ENCODE measurements at regions not wholly inside any gene's neighbourhood (a gene's known extent, or its start where the extent isn't known, plus 50 kb on each side); places are given as distances from the start of the nearest gene placed in this dataset.
A peak's percentile ranks its signal among the peaks of the same experiment; 100 is the strongest.

DNA sequence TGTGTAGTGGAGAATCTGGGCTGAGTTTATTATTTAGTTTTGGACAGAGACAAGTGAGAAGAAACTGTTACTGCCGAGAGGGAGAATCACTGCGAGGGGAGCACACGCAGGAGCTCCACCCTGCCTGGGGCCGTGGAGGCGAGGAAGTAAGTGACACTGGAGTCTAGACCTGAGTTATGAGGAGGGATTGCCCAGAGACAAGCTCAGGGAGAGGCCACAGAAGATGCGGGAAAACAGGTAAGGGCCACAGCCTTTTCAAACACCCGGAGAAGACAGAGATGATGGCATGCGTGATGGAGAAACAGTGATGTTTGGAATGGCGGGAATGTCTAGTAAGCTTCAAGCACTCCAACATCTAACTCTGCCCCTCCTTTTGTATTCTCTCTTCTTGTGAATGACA, 84.1 kb downstream of the TNFSF11 start:
- no peak for DNase-seq

DNA sequence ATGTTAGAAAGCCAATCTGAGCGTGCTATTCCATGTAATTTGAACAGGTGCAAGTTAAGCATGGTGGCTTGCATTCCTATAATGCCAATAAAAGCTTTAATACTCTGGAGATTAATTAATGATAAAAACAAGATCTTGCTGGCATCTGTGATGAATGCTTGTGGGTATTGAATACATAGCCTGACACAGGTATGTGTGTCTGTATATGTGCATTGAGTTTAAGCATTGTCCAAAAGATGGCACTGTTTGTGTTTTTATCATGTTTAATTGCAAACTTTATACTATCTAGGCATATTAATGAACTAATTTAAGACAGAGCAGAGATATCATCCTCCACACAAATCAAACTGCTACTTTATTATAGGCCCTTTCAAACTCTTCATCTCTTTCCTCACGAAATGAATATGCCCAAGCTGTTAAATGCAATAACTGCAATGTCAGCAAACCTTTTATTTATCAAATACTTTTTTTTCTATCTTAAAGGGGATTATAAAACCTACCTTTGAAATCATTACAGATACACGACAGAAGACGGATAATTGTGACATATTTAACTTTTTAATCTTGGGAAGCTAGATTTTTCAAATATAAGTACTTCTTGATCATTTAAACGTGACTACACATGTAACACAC, 86.5 kb downstream of the TNFSF11 start:
- no peak for DNase-seq

DNA sequence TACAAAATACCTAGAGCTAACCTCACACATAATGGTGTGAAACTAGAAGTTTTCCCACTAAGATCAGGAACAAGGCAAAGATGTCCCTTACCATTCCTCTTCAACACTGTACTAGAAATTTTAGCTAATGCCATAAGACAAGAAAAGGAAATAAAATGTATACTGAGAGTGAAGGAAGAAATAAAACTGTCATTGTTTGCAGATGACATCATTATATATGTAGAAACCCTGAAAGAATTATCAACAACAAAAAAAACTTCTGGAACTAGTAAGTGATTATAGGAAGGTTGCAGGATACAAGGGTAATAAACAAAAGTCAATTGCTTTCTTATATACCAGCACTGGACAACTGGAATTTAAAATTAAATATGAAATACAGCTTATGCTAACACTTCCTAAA, 93.7 kb downstream of the TNFSF11 start:
- DNase-seq: no peak

DNA sequence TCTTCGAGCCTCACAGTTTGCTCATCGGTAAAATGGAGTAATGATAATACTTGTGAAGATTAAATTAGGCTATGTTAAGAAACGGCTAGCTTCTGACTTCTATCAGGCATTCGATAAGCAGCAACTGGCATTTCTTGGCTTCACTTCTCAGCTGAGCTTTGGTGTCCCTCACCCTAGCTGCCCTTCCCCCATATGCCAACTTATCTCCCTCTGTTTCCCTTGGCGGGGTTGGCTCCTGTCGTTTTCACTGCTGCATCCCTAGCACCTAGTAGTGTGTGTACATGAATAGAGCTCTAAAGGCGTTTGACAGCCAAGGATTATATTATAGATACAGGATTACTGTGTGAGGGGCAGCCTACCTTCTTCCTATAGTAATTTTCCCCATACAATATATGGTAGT, 97.5 kb downstream of the TNFSF11 start:
- no peak for DNase-seq

DNA sequence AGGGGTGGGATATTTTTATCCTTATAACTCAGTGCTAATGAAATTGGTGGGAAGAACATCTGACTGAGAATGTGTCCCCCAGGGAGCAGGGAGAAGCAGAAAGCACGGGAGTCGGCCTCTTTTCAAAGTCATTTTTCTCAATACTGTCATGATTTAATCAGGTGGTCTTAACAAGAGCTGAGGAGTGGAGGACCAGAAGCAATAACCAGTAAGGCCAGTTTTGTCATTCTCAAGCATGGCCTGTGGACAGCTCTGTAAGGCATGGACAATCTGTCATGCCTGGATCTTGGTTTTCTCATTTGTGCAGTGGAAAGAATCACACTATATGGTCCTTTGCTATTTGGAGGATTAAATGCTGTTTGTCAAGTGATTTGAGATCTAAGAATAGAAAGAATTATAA, 99.7 kb downstream of the TNFSF11 start:
- DNase-seq: no peak

DNA sequence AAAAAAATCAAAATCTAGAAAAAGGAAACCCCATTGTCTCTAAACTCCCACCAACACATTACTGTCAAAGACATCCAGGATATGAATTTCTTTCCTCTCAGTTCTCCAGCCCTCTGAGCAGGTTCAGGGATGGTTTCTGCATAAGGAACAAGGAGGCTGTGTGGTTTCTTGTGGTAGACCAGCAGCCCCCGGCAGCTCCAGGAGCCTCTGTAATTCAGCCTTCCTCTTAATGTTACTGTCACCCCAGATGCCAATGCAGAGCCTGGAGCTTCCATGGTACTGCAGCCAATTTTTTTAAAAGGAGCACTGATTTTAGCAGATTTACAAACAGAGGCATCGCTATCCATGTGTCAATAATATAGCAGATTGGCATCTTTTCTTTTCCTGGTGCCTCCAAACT, 100.6 kb upstream of the FAM216B start:
- no peak for DNase-seq

DNA sequence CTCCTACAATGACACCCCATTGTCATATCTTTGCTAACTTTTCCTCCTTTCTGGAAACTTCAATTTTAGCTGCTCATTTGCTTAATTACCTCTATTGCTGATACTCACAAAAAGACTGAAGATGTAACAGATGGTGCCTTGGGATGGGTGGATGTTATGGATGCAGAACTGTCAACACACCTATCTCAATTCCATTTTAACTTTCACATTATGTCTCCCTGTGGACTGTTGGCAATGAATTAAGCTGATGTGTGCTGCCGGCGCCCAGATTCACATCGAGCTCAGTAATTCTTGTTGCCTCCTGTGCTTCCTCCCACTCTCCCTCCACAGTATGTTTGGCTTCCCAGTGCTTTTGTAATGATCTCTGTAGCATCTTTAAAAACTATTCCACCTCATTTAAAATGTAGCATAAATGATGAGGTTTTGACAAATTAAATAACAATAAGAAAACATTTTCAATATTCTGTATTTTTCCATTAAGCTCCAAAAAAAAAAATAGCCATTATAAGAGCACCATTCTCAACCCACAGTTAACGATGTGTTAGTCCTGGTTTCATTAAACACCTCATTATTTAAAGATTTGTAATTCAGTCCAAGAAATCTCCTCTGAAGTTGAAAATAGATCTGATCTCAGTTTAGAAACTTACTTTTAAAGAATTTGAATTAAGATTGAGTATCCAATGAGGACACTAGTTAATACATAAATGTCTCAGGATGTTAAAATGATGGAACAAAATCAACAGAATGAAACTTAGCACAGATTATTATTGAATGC, 99.9 kb upstream of the FAM216B start:
- DNase-seq: no peak

DNA sequence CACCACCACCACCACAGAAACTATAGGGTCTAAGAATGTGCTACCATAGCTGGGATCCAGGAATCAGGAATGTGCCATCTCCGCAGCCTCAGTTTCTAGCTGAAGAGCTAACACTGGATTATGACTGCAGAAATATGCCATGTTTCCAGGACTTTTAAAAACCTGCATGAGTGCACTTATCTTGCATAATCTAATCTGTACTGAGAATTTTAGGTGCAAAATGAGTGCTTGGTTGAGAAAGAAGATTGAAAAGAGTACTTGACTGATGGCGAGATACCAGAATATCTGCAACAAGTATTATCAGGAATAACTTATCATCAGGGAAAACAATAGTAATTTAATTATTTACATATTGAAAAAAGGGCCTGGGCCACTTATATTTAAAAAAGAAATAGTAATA, 97.2 kb upstream of the FAM216B start:
- no peak for DNase-seq

DNA sequence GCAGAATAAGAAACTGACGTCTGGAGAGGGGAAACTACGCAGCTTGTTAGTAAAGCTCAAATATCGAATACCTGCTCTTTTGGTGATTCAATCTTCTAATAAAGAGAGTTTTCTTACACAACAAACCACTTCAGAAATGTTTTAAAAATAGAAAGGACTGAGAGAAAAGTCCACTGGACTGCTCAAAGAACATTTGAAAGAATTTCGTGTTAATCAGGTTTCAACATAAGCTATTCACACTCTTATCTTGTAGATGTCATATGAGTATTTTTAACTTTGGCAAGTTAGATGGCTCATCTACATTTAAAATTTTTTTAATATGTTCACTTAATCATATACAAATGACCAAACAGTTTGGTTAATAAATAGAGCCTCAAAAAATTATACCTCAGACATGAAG, 95.6 kb upstream of the FAM216B start:
- no peak for DNase-seq

DNA sequence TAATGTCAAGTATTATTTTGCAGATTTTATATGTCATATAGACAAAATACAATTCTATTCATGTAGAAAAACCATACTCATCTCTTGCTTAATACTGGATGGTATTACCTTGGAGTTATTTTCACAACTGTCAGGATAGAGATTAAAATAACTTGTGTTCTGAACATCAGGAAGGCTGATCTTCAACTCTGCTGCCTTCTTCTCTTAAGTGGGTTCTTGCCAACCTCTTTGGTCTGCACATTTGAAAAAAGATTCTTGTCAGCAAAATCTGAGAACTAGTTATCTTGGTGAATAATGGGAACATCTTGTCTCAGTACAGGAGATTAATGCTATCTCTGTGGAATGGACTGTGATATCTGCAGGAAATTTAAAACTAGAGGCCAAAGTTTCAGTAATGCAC, 95.2 kb upstream of the FAM216B start:
- DNase-seq: no peak

DNA sequence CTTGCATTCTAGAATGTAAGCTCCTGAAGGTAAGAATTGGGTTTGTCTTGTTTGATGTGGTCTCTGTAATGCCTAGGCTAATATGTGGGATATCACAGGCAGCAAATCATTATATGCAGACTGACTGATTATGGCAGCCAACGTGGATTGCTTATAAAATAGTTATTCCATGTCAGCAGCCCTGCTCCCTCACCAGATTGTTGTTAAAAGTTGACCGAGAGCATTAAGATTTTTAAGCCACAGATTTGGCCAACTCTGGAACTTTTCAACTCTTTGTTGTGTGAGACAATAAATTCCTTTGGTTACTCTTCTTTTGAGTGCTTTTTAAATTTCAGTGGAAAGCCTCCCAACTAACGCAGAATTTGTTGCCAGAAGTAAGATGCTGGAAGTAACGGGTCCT, 92.6 kb upstream of the FAM216B start:
- DNase-seq: no peak

DNA sequence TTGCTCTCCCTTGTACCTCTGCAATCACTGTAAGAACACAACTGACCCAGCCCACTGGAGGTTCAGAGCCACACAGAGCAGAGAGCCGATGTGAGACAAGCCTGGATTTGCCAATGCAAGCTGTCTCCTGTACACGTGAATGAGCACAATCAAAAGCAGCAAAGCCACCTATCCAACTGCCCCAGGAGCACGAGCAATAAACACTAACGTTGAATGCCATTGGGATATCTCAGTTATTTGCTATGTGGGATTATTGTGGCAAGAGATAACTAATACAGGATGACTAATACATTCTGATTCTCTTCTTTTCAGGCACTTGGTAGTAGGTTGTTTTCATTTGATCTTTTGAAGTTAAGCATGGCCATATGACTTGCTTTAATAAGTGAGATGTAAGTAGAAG, 85.2 kb upstream of the FAM216B start:
- DNase-seq: no peak

DNA sequence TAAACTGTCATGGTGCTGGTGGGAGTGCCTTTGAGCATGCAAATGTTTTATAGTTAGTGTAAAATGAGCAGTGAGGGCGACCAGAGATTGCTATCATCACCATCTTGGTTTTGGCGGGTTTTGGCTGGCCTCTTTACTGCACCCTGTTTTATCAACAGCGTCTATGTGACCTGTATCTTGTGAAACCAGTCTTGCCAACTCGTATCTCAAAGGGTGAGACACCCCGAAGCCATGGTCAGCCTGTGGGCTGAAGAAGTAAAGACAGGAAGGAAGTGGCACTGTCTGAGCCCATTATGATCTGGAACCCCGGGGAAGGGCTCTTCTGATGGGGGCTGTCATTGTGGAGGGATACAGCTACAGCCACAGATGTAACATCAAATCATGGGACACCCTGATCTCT, 81.5 kb upstream of the FAM216B start:
- DNase-seq: no peak

DNA sequence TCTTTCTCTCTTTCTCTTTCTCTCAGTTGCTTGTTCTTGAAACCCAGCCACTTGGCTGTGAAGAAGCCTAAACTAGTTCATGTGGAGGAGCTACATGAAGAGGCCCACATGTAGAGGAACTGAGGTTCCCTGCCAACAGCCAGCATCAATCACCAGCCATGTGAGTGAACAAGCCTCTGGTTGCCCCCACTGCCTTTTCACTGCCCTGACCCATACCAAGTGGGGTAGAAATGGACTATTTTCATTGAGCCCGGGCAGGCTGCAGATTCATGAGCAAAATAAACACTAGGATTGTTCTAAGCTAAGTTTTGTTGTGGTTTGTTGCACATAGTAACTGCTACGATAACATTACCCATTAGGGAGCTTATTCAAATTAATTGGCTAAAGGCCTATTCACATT, 78.7 kb upstream of the FAM216B start:
- DNase-seq: no peak

DNA sequence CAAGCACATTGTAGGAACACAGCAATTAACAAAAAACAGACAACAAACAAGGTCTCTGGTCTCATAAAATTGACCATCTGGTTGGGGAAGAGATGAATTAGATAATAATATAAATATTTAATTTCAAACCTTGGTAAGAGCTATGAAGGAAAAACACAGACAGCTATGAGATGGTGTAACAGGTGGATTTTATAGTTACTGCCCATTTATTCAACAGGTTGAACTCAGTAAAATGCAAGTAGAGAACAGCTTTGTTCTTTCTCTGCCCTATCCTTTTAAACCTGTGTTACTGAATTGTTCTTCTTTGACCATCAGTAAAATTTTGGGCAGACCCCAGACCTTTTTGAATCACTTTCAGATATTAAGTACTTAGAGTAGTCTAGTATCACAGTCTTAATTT, 77.6 kb upstream of the FAM216B start:
- DNase-seq: no peak

DNA sequence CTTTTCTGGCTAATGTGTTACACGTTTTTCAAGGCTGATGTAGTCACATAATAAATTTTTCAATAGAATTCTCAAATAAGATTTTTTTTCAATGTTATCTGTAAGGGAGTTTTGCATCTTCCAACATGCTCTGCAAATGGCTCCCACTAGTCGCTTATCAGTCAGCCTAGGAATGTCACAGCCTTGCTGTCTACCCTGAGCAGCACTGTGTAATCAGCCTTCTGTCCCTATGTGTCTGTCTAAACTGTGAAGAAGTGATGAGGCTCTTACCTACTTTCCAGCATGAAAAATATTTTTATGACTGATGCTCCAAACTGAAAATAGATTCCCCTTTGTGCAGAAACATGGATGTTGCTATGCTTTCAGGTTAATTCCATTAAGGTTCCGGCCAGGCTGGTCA, 75.1 kb upstream of the FAM216B start:
- no peak for DNase-seq

DNA sequence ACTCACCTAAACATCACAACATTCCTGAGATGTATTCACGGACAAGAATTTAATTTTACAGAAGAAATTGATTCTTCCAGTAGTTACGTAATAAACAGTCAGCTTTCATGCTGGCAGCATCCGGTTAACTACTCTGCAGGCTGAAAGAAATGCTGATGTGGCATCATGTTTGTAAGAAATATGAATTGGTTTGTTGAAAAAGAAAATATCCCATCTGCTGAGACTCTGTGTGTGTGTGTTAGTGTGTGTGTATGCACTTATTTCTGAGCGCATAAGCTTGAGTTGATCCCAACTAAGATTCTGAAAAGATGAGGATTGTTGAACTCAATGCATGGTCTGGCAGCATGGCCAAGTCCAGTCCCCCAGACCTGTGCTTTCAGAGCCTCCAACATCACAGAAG, 74.3 kb upstream of the FAM216B start:
- DNase-seq: no peak

DNA sequence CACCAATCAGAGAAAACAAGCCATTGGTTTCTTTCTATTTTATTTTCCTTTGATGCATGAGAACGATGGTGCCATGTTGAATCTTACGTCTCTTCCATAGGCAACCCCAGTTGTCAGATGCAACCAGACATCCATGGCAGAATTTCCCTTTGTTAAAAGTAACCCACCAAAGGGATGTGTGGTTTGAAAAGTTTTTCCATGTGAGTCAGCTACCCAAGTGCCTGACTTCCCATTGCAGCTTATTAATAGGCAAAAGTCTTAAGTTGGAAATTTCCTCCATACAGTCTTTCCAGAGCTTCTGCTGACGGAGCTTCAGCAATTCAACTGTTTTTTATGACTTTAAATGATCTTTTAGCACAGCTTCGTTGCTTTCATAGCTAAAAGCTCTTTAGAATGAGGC, 73.8 kb upstream of the FAM216B start:
- no peak for DNase-seq

DNA sequence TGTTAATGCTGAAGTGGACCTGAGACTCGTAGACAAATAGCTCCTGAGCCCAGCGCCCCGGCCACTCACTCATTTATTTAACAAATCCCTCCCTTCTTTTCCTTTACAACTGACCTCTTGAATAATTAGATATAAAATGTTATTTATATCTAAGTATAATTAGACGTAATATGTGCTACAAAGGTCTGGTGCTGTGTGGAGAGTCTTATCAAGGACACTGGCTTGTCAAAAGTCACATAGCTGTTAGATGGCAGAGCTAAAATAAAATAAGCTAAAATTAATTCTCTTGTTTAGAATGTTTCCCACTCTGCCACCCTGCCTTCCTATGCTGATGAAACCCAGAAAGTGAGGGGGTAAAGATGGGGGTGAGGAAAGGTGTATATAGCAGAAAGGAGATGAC, 73.0 kb upstream of the FAM216B start:
- no peak for DNase-seq

DNA sequence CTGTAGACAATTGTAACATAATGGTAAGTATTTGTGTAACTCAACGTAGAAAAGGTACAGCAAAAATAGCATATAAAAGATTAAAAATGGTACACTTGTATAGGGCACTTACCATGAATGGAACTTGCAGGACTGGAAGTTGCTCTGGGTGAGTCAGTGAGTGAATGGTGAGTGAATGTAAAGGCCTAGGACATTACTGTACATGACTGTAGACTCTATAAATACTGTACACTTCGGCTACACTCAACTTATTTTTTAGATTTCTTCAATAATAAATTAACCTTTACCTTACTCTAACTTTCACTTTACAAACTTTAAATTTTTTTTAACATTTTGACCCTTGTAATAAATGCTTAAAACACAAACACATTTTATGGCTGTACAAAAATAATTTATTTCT, 72.1 kb upstream of the FAM216B start:
- DNase-seq: no peak

DNA sequence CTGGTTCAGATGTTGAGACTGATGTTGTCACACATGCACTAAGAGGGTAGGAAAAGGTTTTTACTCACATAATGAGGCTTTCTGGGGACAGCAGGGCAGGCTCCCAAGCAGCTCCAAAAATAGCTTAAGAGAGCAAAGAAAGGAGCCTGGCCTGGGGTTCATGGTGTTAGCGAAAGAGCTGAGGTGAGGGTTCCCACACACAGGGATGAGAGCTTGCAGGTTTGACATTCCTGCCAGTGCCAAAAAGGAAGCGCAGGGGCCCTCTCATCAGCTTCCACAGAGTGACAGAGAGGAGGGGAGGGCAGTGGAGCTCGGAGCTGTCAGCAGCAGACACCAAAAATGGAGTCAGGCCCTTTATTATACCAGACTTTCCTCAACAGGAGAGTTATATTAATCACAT, 65.5 kb upstream of the FAM216B start:
- DNase-seq: no peak

DNA sequence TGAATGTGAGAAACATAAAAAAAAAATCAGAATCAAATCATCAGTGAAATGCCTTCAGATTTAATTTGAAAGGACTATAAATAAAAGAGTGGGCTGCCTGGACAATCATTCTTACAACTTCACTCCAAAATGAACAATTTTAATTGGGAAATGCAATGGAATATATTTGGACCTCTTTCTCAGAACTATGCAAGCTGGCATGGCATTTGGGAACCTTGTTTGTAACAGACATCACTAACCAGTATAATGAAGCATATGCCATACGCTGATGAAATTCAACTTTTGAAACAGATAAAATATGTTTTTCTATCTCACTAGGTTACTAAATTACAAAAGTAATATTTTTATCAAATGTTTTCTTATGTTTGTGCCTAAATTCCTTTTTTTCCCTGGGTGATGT, 64.2 kb upstream of the FAM216B start:
- DNase-seq: no peak

DNA sequence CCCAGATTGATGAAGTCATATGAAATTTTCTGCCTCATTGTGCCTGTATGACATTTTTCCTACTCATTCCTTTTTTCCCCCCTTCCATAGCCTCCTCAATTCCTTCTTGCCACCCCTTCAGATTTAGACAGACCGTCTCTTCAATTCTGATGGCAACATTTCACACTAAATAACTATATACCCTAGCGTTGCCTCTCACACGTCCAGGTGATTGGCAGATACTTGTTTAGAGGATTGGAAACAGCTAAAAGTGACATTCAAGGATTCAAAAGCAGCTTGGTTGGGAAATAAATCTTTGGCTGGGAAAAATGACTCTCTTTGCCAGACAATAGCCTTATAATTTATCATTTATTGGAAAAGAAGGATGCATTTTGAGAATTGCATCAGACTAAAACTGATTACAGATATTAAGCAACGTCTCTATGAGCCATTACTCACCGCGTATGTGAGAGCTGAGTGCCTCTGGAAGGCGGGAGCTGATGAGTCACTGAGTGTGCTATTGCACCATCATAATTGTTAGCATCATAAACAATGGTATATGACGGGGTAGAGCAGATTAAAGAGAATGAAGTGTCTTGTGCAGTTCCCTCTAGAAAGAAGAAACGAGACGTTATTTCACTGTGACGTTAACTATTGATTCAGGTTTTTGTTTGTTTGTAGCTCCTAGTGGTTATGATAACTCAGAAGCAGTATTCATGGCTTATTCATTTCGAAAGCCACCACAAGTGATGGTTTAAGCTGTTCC, 61.1 kb upstream of the FAM216B start:
- peak; percentile 34 for DNase-seq

DNA sequence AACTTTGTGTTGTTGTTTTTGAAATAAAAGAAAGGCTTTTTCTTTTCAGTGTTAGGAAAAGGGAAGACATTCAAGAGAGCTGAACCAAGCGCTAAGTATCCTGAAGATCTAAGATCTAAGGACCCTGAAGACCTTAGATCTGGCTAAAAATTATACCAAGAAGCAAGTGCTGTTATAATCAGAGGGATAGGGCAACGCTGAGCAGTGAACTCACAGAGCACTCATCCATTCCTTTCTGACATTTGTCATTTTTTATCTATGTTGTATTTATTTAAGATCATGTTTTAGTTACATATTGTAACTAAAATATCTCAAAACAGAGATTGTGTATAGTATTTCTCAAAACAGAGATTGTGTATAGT, 60.5 kb upstream of the FAM216B start:
- DNase-seq: no peak

All from stimulated activated CD8-positive, alpha-beta memory T cell treated with anti-CD3 and anti-CD28 coated beads, Interleukin-4, amount 100 ng/mL, for 48 hours (primary cell).